ENCODE measurements at regions not wholly inside any gene's neighbourhood (a gene's known extent, or its start where the extent isn't known, plus 50 kb on each side); places are given as distances from the start of the nearest gene placed in this dataset.

GRCh38 chr11:33515347-33515746 is 185.3 kb downstream of the C11orf91 start:
- Histone ChIP-seq H2AFZ (ENCODE audit: low read depth) (no peak overlapping the region), H4K20me1 (ENCODE audit: insufficient read depth) (no peaks in the 10 kb centered on the region)

GRCh38 chr11:33514079-33514925 is 186.3 kb downstream of the C11orf91 start:
- no peak overlapping the region for H3K27ac ChIP-seq
- no peaks in the 10 kb centered on the region for H3K4me1 ChIP-seq (ENCODE audit: low read depth, poor library complexity, severe bottlenecking)
- no peaks in the 10 kb centered on the region for H3K27me3 ChIP-seq (ENCODE audit: insufficient read depth, low read depth)
- H3K79me2 ChIP-seq (ENCODE audit: insufficient read depth, low read depth), result no peaks in the 10 kb centered on the region
- no peaks in the 10 kb centered on the region for H4K20me1 ChIP-seq (ENCODE audit: insufficient read depth)
- no peak overlapping the region for H3K4me3 ChIP-seq (IDR thresholded peaks at IDR 0.05; ENCODE audit: insufficient read depth, low read depth, low read length)
- TF ChIP-seq CTCF (conservative IDR thresholded peaks at IDR 0.05; ENCODE audit: low read depth, low read length), result no peak
- no peaks in the 10 kb centered on the region for H3K36me3 ChIP-seq (ENCODE audit: insufficient read depth)
- H2AFZ ChIP-seq (ENCODE audit: low read depth), result no peak overlapping the region
- H3K4me2 ChIP-seq, result no peak overlapping the region
- no peak overlapping the region for H3K9ac ChIP-seq

More at GRCh38 chr11:33515347-33515746, 185.3 kb downstream of the C11orf91 start:
- Histone ChIP-seq H3K4me2 (no peak overlapping the region), H3K9ac (no peak overlapping the region), H3K27ac (no peak overlapping the region), H3K36me3 (ENCODE audit: insufficient read depth) (no peaks in the 10 kb centered on the region), H3K79me2 (ENCODE audit: insufficient read depth, low read depth) (no peaks in the 10 kb centered on the region), H3K27me3 (ENCODE audit: insufficient read depth, low read depth) (no peaks in the 10 kb centered on the region), H3K4me3 (IDR thresholded peaks at IDR 0.05; ENCODE audit: insufficient read depth, low read depth, low read length) (no peak overlapping the region), H3K4me1 (ENCODE audit: low read depth, poor library complexity, severe bottlenecking) (no peaks in the 10 kb centered on the region)
- TF ChIP-seq CTCF (conservative IDR thresholded peaks at IDR 0.05; ENCODE audit: low read depth, low read length), result no peak

DNA sequence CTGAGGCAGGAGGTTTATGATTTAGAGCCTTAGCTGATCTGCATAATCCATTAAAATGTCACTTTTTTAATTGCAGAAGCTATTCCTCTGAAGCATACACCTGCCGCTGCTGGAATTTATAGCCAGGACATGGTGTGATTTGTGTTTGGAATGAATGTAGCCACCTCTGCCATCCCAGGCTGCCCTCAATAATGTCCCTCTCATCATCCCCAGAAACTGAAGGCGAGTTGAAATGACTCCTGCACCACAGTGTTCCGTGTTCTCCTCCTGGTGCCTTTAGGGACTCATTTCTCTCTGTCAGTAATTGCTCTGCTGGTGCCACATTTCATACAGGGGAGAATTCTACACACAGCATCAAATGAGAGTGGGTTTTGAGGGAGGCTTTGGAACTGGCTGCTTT is 191.0 kb downstream of the C11orf91 start:
- Histone ChIP-seq H3K4me2 (no peak overlapping the region), H3K27ac (no peak overlapping the region), H4K20me1 (ENCODE audit: insufficient read depth) (no peaks in the 10 kb centered on the region), H2AFZ (ENCODE audit: low read depth) (no peak overlapping the region), H3K4me3 (IDR thresholded peaks at IDR 0.05; ENCODE audit: insufficient read depth, low read depth, low read length) (no peak overlapping the region), H3K36me3 (ENCODE audit: insufficient read depth) (no peaks in the 10 kb centered on the region), H3K79me2 (ENCODE audit: insufficient read depth, low read depth) (no peaks in the 10 kb centered on the region), H3K9ac (no peak overlapping the region), H3K4me1 (ENCODE audit: low read depth, poor library complexity, severe bottlenecking) (no peaks in the 10 kb centered on the region), H3K27me3 (ENCODE audit: insufficient read depth, low read depth) (no peaks in the 10 kb centered on the region)
- no peak for TF ChIP-seq CTCF (conservative IDR thresholded peaks at IDR 0.05; ENCODE audit: low read depth, low read length)

DNA sequence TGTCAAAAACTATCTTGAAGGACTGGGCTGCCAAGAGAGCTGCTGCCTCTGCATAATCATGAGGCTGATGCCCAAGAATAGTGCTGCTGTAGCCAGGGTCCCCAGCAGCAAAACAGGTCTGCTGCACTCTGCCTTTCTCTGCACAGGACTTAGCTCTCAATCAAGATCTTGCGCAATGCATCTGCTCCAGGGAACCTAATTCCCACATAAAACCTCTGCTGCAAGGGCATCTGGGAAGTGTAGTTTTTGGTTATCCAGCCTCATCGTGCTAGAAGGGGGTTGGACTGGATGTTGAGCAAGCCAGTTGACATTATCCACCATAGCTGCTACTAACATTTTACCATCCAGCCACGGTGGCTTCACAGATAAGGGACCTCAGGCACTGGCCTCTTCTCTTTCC is 192.7 kb downstream of the C11orf91 start:
- no peaks in the 10 kb centered on the region for H4K20me1 ChIP-seq (ENCODE audit: insufficient read depth)
- no peak overlapping the region for H3K27ac ChIP-seq
- H3K4me1 ChIP-seq (ENCODE audit: low read depth, poor library complexity, severe bottlenecking), result no peaks in the 10 kb centered on the region
- H3K9ac ChIP-seq, result no peak overlapping the region
- no peak overlapping the region for H3K4me2 ChIP-seq
- H3K79me2 ChIP-seq (ENCODE audit: insufficient read depth, low read depth), result no peaks in the 10 kb centered on the region
- H2AFZ ChIP-seq (ENCODE audit: low read depth), result no peak overlapping the region
- no peaks in the 10 kb centered on the region for H3K27me3 ChIP-seq (ENCODE audit: insufficient read depth, low read depth)
- no peak overlapping the region for H3K4me3 ChIP-seq (IDR thresholded peaks at IDR 0.05; ENCODE audit: insufficient read depth, low read depth, low read length)
- no peaks in the 10 kb centered on the region for H3K36me3 ChIP-seq (ENCODE audit: insufficient read depth)
- TF ChIP-seq CTCF (conservative IDR thresholded peaks at IDR 0.05; ENCODE audit: low read depth, low read length), result no peak
